HG03378 (cell line): ENCODE measurements at regions not wholly inside any gene's neighbourhood (a gene's known extent, or its start where the extent isn't known, plus 50 kb on each side); places are given as distances from the start of the nearest gene placed in this dataset.
A peak's percentile ranks its signal among the peaks of the same experiment; 100 is the strongest.
"Not testable (repeated sequence)": the region's sequence is repeated elsewhere in the genome, so short reads cannot be mapped to it uniquely, and the experiment has no call there.

Experiments
- ATAC-seq: cut with Tn5 transposase; IDR thresholded peaks from one replicate; pipeline ENCODE4 v1.9.1; 2021; ENCODE audit warnings: mild to moderate bottlenecking, moderate library complexity; ENCODE audit not compliant: unreplicated experiment

DNA sequence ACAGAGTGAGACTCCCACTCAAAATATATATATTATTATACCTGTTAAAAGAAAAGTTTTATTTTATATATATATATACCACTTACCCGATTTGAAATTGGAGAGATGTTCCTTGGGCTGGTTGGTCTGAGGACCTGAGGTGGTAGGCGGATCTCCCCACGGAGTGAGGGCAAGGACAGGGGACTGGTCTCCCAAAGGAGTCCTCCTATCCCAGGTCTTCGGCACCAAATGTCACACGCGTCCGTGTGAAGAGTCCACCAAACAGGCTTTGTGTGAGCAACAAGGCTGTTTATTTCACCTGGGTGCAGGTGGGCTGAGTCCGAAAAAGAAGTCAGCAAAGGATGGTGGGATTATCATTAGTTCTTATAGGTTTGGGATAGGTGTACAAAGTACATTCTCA, 228.2 kb downstream of the COPRS start:
- not testable (repeated sequence) for ATAC-seq

DNA sequence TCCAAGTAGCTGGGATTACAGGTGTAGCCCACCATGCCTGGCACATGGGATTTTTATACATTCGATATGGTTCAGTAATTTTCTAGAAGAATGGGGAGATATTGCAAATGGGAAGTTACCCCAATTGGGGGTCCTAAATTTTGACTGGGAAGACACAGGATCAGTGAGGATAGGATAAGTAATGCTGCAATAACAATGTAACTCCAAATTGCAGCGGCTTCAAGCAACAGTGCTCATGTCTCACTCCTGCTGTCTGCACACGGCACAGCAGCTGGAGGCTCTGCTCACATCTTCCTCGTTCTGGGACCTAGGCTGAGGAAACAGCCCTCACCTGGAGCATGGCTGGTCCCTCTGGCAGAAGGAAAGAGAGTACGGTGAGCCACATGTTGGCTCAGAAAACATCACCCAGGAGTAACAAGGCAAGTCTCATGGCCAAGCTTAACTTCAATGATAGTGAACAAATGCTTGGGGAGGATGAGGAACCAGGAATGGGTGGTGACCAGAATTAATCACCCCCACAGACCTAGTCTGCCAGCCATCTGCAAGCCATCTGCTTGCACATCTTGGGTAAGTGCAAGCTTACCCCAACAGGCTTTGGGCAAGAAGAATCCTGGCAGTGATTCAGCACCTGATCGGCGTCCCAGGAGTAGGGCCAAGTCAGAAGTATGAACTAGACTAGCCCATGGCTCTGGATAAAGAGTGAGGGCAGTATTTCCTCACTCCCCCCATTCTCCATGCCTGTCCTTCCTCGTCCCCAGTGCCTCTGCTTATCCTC, 229.2 kb downstream of the COPRS start:
- ATAC-seq, result no peak

DNA sequence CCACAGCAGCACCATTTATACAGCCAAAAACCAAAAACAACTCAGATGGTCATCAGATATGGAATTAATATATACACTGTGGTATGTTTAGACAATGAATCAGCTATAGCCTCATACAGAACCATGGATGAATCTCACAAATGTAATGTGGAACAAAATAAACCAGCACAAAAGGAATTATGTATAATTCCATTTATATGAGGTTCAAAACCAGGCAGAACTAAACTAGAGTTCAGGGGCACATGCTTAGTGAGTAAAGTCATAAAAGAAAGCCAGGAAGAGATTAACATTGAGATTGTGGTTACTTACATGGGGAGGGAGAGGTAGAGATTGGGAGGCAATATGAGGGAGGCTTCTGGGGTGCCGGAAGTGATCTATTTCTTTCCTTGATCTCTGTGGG, 231.1 kb downstream of the COPRS start:
- no peak for ATAC-seq

DNA sequence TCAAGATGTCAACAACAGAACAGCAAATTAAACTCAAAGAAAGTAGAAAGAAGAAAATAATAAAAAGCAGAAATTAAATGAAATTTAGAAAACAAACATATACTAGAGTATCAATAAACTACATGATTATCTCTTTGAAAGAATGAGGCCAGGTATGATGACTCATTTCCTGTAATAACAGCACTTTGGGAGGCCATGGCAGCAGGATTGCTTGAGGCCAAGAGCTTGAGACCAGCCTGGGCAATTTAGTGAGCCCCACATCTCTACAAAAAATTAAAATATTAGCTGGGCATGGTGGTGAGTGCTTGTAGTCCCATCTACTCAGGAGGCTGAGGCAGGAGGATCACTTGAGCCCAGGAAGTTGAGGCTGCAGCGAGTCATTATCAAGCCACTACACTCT, 232.5 kb downstream of the RAB11FIP4 start:
- ATAC-seq, result no peak

DNA sequence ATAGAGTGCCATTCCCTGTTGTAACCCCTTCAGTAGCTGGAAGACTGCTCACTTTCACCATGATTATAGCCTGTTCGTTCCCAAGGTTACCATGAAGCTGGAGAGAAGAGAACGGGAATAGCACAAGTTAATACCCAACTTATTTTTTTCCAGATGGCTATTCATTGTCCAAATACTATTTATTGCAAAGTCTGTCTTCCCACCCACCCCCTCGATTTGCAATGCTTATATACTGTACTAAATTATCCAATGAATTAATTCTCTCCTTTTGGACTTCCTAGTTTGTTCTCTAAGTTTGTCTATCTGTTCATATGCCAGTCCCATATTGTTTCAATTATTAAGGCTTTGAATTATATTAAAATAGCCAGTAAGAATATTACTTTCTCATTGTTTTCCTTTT, 231.0 kb downstream of the RAB11FIP4 start:
- no peak for ATAC-seq

DNA sequence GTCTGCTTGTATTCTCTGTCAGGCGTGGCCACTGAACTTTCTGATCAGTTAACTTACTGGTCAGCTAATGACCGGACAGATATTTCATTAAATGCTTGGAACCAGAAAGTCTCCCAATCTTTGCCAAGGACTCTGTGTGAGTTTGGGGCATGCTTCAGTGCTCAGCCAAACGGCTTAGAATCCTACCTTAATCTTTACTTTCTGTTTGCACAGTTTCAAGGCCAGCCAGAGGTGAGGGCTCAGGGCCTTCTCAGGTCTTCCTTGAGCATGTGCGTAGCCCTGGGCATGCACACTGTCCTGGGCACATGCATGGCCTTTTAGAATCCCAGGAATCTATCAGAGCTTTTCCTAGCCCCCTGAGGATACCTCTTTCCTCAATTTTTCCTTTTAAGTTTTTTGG, 230.1 kb downstream of the RAB11FIP4 start:
- no peak for ATAC-seq

DNA sequence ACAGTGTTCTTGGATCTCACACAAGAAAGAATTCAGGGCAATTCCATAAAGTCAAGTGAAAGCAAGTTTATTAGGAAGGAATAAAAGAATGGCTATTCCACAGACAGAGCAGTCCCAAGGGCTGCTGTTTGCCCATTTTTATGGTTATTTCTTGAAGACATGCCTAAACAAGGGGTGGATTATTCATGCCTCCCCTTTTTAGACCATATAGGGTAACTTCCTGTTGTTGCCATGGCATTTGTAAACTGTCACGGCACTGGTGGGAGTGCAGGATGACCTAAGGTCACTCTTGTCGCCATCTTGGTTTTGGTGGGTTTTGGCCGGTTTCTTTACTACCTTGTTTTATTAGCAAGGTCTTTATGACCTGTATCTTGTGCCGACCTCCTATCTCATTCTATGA, 219.6 kb downstream of the RAB11FIP4 start:
- not testable (repeated sequence) for ATAC-seq

DNA sequence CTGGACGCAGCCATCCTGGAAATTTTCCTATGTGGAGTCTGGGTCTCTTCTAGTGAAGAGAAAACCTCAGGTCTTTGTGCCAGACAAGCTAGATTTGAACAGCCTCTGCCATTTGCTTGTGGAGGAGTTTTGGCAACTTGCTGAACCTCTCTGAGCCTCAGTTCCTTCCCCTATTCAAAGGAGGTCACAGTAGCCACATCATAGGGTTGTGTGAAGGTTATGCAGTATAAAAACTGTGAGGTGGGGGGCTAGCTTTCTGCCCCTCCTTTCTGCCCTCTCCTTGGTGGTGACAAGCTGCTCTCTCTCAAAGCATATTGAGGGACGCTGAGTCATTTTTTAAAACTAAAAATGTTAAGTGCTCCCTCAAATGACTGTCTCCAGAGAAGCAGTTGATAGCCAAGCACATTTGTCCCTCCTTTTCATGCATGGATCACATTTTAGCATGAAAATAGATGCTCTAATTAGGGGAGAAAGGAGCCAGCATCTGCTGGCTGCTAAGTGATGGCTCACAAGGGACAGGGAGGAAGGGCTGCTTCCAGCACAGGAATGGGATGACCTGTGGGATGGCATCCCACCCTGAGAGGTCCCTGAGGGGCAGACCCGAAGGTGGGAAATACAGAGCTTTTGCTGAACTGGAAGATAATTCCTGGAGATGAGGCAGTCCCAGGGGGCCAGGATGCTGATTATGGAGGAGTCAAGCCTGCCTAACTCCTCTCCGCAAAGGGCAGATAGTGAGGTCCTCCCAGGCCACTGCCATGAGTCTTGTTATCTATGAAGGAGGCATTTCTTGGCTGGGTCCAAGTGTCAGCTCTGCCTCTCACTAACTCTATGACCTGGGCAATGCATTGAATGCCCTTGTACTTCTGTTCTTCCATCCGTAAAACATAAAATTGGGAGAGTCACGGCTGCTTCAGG, 218.8 kb downstream of the RAB11FIP4 start:
- ATAC-seq, result no peak

DNA sequence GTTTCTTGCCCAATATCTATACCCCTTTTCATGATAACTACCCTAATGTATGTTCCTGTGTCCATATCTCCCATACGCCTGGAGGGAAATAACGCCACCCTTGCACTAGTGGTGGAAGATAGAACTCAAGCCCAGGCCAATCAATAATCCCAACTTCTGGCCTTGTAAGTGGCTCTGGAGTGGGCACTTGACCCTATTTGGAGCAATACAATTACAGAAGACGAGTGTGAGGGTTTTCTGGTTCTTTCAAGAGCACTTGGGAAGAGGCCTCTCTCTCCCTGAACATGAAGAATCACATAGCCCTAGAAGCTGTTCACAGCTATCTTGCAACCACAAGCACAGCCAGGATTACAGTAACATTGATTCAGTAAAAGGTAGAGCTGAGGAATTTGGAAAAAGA, 217.9 kb downstream of the RAB11FIP4 start:
- ATAC-seq, result no peak

DNA sequence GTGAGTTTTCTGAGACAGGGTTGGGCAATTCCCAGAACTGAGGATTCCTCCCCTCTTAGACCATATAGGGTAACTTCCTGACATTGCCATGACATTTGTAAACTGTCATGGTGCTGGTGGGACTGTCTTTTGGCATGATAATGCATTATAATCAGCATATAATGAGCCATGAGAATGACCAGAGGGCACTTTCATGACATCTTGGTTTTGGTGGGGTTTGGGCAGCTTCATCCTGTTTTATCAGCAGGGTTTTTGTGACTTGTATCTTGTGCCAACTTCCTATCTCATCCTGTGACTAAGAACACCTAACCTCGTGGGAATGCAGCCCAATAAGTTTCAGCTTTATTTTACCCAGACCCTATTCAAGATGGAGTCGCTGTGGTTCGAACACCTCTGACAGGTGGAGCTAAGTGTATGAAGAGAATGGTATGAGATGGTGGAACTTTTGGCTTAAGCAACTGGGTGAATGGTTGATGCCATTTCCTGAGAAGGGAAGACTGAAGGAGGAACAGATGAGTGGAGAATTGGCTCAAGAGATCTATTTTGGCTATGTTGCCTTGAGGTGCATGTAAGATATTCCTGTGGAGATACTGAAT, 217.3 kb downstream of the RAB11FIP4 start:
- no peak for ATAC-seq

DNA sequence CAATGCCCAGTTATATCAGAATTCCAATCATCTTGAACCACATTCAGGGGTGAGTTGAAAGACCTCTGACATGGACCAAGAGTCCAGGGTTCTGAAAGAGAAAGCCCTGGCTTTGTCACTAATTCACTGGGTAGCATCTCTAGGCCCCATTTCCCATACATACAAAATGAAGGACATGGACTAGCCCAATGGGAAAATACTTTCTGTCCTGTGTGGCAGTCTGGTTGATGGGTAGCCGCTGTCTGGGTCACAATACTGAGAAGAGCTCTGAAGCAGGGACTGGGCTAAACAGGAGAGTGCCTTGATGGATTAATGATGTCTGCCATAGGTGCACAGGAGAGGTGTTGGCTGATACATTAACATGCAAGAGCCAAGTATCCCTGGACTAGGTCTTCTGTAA, 214.3 kb downstream of the RAB11FIP4 start:
- ATAC-seq, result no peak

DNA sequence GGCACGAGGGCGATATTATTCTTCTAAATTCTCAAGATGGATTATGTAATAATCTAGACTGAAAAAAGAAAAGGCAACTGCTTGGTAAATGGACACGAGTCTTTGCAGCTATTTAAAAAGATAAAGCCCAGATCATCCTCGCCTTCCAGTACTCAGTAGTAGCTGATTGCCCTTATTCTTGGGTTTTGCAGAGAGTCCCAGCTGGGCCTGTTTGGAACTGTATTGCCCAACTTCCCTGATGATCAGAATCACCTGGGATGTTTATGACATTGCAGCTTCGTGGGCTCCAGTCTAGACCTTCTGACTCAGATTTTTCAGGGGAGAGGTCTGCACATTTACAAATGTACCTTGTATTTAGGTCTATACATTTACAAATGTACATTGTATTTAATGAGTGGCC, 213.5 kb downstream of the RAB11FIP4 start:
- no peak for ATAC-seq

DNA sequence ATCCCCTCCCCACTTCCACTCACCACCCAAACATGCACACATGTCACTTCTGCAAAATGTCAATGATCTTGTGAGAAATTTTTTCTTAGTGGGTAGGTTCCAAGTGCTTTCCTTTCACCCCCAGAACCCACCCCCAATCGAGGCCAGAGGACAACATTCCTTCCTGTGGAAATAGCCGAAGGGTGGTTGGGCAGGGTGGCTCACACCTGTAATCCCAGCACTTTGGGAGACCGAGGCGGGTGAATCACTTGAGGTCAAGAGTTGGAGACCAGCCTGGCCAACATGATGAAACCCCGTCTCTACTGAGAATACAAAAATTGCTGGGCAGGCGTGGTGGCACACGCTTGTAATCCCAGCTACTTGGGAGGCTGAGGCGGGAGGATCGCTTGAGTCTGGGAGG, 208.7 kb downstream of the RAB11FIP4 start:
- ATAC-seq, result not testable (repeated sequence)

DNA sequence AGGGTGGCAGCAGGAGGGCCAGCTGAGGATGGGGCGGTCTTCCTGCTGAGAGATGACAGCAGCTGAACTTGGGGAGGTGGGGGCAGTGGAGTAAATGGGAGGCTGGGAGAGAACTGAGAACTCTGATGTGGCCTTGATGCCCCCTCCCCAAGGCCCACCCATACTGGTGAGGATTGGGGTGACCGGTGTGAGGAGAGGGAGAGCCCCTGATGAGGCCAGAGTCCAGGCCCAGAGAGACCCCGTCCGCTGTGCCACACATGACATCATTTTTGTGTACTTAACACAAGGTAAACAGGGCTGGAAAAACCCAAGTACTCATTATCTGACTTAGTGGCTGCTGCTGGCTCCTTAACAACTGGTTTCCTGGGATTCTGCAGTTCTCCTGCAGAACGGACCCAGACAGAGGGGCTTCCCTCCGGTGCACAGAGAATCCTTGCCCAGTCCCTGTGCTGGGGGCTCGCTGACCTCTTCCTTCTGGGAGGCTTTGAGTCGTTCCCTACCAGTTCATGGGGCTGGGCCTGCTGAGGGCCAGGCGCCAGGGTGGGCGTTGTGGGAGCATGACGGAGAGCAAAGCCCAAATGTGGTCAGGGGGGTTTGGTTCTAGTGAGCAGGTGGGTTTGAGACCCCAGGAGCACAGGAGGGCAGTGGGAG, 207.6 kb downstream of the RAB11FIP4 start:
- no peak for ATAC-seq

DNA sequence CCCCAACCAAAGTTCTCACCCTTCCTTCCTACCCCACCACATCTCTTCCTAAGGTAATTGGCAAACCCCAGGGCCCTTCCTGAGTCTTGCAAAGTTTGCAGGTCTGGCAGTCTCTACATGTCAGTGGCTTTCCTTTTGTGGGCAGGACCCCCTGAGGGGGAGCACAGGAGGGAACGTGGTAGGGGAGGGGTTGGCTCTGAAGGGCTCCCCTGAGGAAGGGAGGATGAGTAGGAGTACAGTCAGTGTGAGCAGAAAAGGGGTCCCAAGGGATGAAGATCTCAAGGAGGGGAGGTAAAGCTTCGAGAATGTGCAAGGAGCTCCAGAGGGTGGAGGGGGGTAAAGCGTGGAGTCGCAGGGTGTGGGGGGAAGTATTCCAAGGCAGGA, 206.9 kb downstream of the RAB11FIP4 start:
- ATAC-seq, result no peak

DNA sequence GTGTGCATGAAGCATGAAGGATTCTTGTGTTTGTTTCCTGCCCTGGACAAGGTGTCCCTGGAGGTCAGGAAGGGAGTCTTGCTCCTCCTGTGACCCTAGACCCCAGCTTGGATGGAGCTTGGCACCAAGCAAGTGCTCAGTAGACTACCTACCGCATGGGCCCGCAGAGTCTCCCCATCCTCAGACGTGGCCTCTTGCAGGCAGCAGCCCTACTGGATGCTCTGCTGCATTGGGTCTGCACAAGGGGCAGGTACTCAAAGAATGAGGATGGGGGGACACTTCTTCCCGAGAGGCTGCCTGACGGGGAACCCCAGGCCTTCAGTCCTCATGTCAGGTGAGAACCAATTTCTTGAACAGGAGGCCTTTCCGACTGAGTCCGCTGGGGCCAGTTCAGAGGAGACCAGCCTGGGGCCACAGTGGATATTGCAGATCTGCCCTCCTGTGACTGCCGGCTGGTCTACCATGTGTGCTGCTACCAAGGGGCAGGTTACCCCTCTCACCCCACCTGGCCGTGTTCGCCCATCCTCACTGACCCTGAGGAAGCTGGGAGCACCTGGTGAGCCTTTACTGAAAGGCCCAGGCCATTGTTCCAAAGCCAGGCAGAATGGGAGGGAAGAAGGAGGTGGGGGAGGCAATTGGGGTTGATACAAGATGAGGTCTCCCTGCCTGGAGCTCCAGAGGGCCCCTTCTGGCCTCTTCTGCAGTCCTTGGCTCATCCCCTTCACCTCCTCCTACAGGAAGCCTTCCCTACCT, 206.3 kb downstream of the RAB11FIP4 start:
- no peak for ATAC-seq

DNA sequence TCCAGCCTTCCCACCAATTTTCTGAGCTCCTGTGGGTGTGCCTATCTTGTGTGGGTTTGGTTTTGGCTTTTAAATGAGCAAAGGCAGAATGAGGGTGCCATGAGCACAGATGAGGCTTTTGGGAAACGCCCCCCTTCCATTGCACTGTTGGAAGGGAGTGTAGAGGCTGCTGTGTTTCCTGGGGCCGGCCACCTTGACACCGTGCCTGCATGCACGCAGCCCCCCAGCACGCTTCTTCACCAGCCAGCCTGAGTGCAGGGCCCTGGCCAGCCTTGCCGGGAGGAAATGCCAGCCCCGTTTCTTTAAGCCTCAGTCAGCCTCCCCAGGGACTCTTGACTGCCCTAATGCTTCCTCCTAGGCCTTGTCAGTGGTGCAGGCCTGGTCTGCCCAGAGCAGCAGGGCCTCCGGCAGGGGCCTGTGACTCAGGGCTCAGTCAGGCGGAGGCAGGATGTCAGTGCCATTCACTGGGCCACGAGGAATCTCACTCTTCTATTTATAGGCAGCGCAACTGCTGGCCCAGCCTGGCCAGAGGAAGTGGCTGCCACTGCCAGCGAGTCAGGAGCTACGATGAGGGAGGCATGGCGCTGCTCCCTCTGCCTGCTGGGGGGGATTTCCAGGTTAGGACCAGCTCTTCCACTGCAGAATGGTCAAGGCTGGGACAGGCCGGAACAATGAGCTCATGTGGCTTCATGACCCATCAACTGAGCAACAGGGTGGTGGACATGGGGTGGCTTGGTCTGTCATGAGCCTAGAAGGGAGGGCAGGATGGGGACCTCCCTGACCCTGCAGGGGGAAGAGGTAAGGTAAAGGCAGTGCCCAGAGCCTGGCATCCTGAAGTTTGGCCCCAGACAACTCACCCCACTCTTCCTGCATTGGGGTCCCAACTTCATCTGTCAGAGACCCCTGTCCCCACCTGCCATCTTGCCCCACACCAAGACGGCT, 205.2 kb downstream of the RAB11FIP4 start:
- peak; percentile 69 for ATAC-seq

DNA sequence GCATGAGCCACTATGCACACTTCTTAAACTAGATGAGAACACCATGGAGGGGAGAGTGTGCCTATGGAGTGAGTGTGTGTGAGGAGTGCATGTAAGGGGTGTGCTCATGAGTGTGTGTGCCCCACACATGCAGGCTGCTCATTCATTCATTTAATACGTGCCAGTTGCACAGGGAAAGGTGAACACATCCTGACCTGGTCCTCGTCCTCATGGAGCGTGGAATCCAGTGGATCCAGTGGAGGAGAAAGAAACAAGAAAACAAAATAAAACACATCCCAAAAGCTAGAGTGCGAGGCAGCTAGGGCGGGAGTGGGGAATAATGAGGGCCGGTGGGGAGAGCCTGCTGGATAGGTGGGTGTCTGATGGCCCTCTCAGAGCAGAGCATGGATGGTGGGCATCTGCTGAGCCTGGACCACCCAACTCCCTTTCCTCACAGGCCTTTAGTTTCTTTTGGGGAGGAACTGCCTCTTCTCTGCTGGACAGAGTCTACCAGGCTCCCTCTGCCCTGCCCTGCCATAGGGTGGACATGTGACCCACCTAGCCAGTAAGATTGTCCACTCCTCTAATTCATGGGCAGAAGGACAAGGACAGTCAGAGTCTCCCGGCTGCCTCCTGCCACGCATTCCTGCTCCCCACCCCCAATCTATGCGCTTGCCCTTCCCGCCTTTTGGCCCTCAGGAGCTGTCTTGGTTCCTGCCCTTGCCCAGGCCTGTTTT, 204.3 kb downstream of the RAB11FIP4 start:
- no peak for ATAC-seq

DNA sequence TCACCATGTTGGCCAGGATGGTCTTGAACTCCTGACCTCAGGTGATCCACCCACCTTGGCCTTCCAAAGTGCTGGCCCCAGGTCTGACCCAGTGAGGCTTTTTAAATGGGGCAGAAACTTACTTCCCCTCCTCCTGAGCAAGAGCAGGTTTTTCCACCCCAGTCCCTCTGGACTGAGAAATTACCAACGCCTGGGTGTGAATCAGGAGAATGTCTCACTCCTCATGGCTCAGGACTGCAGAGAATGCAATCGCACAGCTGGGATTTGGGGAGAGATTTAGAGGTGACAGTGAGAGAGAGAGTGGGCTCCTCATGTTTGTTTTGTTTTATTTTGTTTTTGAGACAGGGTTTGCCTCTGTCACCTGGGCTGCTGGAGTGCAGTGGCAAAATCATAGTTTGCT, 203.6 kb downstream of the RAB11FIP4 start:
- ATAC-seq, result no peak
